ENCODE measurements at regions not wholly inside any gene's neighbourhood (a gene's known extent, or its start where the extent isn't known, plus 50 kb on each side); places are given as distances from the start of the nearest gene placed in this dataset.
"Not testable (repeated sequence)": the region's sequence is repeated elsewhere in the genome, so short reads cannot be mapped to it uniquely, and the experiment has no call there.

DNA sequence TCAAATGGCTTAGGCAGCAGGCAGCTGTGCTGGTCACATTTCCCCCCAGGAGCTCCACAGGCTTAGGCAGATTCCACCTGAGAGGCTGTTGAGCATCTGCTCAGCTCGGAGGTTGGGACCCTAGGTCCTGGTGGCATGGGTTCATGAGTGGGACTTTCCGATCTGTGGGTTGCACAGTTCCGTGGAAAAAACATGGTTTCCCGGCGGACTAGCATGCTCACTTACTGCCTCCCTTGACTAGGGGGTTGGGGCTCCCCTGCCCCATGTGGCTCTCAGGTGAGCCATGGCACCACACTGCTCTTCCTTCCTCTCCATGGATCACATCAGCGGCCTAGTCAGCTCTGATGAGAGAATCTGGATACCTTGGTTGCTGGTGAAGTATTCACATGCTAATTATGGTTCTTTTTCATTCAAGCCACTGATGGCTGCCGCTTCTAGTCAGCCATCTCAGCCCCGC lies 685.1 kb downstream of the METTL15 start:
- TF ChIP-seq, protein P1, sequence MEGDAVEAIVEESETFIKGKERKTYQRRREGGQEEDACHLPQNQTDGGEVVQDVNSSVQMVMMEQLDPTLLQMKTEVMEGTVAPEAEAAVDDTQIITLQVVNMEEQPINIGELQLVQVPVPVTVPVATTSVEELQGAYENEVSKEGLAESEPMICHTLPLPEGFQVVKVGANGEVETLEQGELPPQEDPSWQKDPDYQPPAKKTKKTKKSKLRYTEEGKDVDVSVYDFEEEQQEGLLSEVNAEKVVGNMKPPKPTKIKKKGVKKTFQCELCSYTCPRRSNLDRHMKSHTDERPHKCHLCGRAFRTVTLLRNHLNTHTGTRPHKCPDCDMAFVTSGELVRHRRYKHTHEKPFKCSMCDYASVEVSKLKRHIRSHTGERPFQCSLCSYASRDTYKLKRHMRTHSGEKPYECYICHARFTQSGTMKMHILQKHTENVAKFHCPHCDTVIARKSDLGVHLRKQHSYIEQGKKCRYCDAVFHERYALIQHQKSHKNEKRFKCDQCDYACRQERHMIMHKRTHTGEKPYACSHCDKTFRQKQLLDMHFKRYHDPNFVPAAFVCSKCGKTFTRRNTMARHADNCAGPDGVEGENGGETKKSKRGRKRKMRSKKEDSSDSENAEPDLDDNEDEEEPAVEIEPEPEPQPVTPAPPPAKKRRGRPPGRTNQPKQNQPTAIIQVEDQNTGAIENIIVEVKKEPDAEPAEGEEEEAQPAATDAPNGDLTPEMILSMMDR (IDR thresholded peaks at IDR 0.05; ENCODE audit: borderline replicate concordance, insufficient read depth, low read depth, low read length) = no peak
- no peak overlapping the region for H3K4me3 ChIP-seq (ENCODE audit: low read depth, low read length)

DNA sequence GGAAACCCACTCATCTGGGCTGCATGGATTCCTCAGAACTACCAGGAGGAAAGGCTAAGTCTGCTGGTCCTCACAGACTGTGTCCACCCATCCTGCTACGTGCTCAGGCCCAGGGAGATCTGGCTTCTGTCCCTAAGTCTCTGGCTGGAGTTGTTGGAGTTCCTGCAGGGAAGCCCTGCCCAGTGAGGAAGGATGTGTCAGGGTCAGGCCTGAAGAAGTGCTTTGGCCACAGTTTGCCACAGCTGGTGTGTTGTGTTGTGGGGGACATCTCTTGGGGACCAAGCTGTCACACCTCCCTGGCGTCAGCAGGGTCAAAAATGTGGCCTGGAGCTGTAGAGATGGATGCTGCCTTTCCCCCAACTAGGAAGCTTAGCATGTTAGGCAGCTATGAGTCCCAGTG lies 684.7 kb downstream of the METTL15 start:
- no peak overlapping the region for H3K4me3 ChIP-seq (ENCODE audit: low read depth, low read length)
- TF ChIP-seq, protein P1 (IDR thresholded peaks at IDR 0.05; ENCODE audit: borderline replicate concordance, insufficient read depth, low read depth, low read length) = no peak

DNA sequence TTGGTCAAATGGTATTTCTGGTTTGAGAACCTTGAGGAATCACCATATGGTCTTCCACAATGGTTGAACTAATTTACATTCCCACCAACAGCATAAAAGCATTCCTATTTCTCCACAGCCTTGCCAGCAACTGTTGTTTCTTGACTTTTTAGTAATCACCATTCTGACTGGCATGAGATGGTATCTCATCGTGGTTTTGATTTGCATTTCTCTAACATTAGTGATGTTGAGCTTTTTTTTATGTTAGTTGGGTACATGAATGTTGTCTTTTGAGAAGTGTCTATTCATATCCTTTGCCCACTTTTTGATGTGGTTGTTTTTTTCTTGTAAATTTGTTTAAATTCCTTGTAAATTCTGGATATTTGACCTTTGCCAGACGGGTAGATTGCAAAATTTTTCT lies 679.7 kb downstream of the METTL15 start:
- H3K4me3 ChIP-seq (ENCODE audit: low read depth, low read length) = not testable (repeated sequence)

DNA sequence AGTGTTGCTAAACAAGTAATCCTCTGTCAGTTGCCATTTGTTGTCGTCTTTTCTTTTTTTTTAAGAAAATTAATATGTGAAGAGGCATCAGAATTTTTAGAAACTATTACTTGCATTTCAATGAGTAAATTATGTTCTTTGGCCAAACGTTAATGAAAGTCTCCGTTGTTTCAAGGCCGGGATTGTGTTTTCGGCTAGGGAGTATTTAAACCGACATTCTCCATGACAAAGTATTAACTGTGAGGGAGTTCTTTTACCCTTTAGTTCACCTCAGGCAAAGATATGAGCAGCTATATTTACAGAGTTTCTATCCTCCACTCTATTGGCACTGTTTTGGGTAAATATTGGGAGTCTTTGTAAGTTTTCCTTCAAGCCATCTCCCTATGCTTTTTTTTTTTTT lies 668.9 kb downstream of the METTL15 start:
- no peak overlapping the region for H3K4me3 ChIP-seq (ENCODE audit: low read depth, low read length)
- TF ChIP-seq, protein P1 (IDR thresholded peaks at IDR 0.05; ENCODE audit: borderline replicate concordance, insufficient read depth, low read depth, low read length) = no peak

DNA sequence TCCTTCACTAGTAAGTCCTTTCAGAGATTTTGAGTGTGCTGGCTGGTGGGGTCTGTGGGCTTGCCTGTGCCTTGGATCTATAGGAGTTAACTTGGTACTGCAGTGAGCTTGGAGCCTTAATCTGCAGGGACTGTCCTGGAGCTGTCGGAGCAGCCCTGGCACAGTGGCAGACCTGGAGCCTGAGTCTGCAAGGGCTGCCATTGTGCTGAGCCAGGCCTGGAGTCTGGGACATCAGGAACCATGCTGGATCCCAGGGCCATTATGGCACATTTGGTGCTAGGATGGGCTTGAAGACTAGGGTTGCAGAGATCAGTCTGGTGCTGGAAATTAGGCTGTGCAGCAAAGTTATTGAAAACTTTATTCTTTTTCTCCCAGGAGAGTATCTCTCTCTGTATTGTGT lies 665.4 kb downstream of the METTL15 start:
- TF ChIP-seq, protein P1 (IDR thresholded peaks at IDR 0.05; ENCODE audit: borderline replicate concordance, insufficient read depth, low read depth, low read length) = no peak
- no peak overlapping the region for H3K4me3 ChIP-seq (ENCODE audit: low read depth, low read length)

DNA sequence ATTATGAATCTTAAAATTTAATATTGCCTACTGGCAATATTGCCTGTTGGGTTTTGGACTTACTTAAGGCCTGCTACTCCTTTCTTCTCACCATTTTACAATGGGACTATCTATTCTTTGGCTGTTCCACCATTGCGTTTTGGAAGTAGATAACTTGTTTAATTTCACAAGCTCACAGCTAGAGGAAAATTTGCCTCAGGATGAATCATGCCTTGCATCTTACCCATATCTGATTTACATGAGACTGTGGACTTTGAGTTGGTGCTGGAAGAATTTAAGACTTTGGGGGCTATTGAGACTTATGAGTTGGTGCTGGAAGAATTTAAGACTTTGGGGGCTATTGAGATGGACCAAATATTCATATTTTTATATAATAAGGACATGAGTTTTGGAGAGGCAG lies 662.6 kb downstream of the METTL15 start:
- TF ChIP-seq, protein P1 (IDR thresholded peaks at IDR 0.05; ENCODE audit: borderline replicate concordance, insufficient read depth, low read depth, low read length) = no peak
- H3K4me3 ChIP-seq (ENCODE audit: low read depth, low read length) = no peak overlapping the region

DNA sequence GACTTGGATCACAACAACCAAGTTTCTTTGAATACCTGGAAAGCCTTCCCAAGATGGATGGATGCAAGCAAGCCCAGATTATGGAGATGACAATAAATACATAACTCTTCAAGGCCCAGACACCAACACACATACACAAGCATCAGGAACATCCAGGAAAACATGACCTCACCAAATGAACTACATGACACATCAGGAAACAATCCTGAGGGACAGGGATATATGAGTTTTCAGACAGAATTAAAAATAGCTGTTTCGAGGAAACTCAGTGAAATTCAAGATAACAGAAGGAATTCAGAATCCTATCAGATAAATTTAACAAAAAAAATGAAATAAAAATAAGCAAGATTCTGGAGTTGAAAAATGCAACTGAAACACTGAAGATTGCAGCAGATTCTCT lies 659.4 kb downstream of the METTL15 start:
- H3K4me3 ChIP-seq (ENCODE audit: low read depth, low read length) = no peak overlapping the region
- TF ChIP-seq, protein P1 (IDR thresholded peaks at IDR 0.05; ENCODE audit: borderline replicate concordance, insufficient read depth, low read depth, low read length) = no peak

DNA sequence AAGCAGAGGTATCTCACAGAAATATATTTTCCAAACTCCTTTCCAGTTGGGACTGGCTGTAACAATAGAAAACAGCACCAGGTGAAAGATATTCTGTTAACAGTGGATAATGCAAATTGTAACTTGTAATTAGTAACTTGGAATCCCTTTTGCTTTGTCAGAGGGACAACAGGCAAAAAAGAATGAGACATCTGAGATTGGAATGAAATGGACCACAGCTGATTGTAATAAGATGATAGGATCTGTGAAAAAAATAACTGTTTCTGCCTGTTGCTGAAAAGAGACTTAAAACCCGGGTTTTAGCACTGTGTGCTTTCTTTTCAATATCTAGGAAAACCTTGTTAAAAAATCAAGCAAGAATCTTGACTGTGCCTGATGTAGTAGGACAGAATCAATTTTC lies 655.7 kb downstream of the METTL15 start:
- H3K4me3 ChIP-seq (ENCODE audit: low read depth, low read length) = no peak overlapping the region
- TF ChIP-seq, protein P1 (IDR thresholded peaks at IDR 0.05; ENCODE audit: borderline replicate concordance, insufficient read depth, low read depth, low read length) = no peak
